Skeletal muscle satellite cell (primary cell): ENCODE measurements at regions not wholly inside any gene's neighbourhood (a gene's known extent, or its start where the extent isn't known, plus 50 kb on each side); places are given as distances from the start of the nearest gene placed in this dataset.

ENCODE experiments used
- H3K27me3 ChIP-seq: 2 replicates; pipeline ENCODE4 v1.7.0; 2013; ENCODE audit warnings: low read length; ENCODE audit not compliant: control insufficient read depth, insufficient read depth
- H3K36me3 ChIP-seq: 2 replicates; pipeline ENCODE4 v1.7.0; 2013; ENCODE audit warnings: mild to moderate bottlenecking, control low read depth, low read length; ENCODE audit not compliant: insufficient read depth
- H3K4me1 ChIP-seq: 2 replicates; pipeline ENCODE4 v1.7.0; 2013; ENCODE audit warnings: low read length; ENCODE audit not compliant: control insufficient read depth, insufficient read depth
- H3K4me2 ChIP-seq: 2 replicates; pipeline ENCODE4 v1.7.0; 2013; ENCODE audit warnings: mild to moderate bottlenecking, low read length
- H3K4me3 ChIP-seq: 2 replicates; pipeline ENCODE4 v1.7.0; 2013; ENCODE audit warnings: low read length
- H3K9ac ChIP-seq: 2 replicates; pipeline ENCODE4 v1.7.0; 2013; ENCODE audit warnings: mild to moderate bottlenecking, low read depth, low read length, moderate library complexity
- H3K9me3 ChIP-seq: replicated peaks from 2 replicates; pipeline ENCODE4 v1.7.0; 2013; ENCODE audit warnings: mild to moderate bottlenecking, control low read depth, low read length

GRCh38 chr4:66357316-66357715, 687.0 kb upstream of the EPHA5 start:
- no peak overlapping the region for H3K9ac ChIP-seq
- no peak overlapping the region for H3K4me3 ChIP-seq
- H3K4me2 ChIP-seq = no peak overlapping the region
- H3K4me1 ChIP-seq = no peaks in the 10 kb centered on the region
- no peaks in the 10 kb centered on the region for H3K9me3 ChIP-seq
- no peaks in the 10 kb centered on the region for H3K27me3 ChIP-seq
- no peaks in the 10 kb centered on the region for H3K36me3 ChIP-seq

GRCh38 chr4:66355328-66355727, 685.0 kb upstream of the EPHA5 start:
- H3K36me3 ChIP-seq = no peaks in the 10 kb centered on the region
- H3K9ac ChIP-seq = no peak overlapping the region
- no peak overlapping the region for H3K4me3 ChIP-seq
- no peak overlapping the region for H3K4me2 ChIP-seq
- no peaks in the 10 kb centered on the region for H3K27me3 ChIP-seq
- peaks cover 13% of the 10 kb centered on the region for H3K4me1 ChIP-seq
- H3K9me3 ChIP-seq = no peaks in the 10 kb centered on the region

- Histone ChIP-seq H3K4me1 (peaks cover 13% of the 10 kb centered on the region), H3K9ac (no peak overlapping the region), H3K9me3 (no peaks in the 10 kb centered on the region), H3K27me3 (no peaks in the 10 kb centered on the region), H3K4me2 (no peak overlapping the region), H3K4me3 (no peak overlapping the region), H3K36me3 (no peaks in the 10 kb centered on the region)
Observed at GRCh38 chr4:66351761-66352160, 681.5 kb upstream of the EPHA5 start.

GRCh38 chr4:66340286-66340893, 670.1 kb upstream of the EPHA5 start:
- Histone ChIP-seq H3K4me1 (no peaks in the 10 kb centered on the region), H3K27me3 (no peaks in the 10 kb centered on the region), H3K9ac (no peak overlapping the region), H3K4me3 (no peak overlapping the region), H3K36me3 (no peaks in the 10 kb centered on the region), H3K4me2 (no peak overlapping the region), H3K9me3 (no peaks in the 10 kb centered on the region)

- Histone ChIP-seq H3K36me3 (no peaks in the 10 kb centered on the region), H3K4me2 (no peak overlapping the region), H3K4me3 (no peak overlapping the region), H3K9ac (no peak overlapping the region), H3K9me3 (no peaks in the 10 kb centered on the region), H3K4me1 (no peaks in the 10 kb centered on the region), H3K27me3 (no peaks in the 10 kb centered on the region)
Observed at GRCh38 chr4:66339007-66339406, 668.7 kb upstream of the EPHA5 start.

- no peak overlapping the region for H3K4me3 ChIP-seq
- no peaks in the 10 kb centered on the region for H3K4me1 ChIP-seq
- H3K36me3 ChIP-seq = no peaks in the 10 kb centered on the region
- H3K9me3 ChIP-seq = no peaks in the 10 kb centered on the region
- no peaks in the 10 kb centered on the region for H3K27me3 ChIP-seq
- no peak overlapping the region for H3K9ac ChIP-seq
- H3K4me2 ChIP-seq = no peak overlapping the region
Observed at GRCh38 chr4:66331761-66332160, 661.5 kb upstream of the EPHA5 start.

GRCh38 chr4:66330125-66330524, 659.8 kb upstream of the EPHA5 start:
- Histone ChIP-seq H3K9ac (no peak overlapping the region), H3K27me3 (no peaks in the 10 kb centered on the region)

GRCh38 chr4:66328803-66329574, 658.7 kb upstream of the EPHA5 start:
- Histone ChIP-seq H3K36me3 (no peaks in the 10 kb centered on the region), H3K9ac (no peak overlapping the region), H3K4me3 (no peak overlapping the region), H3K4me1 (no peaks in the 10 kb centered on the region), H3K9me3 (no peaks in the 10 kb centered on the region), H3K27me3 (no peaks in the 10 kb centered on the region), H3K4me2 (no peak overlapping the region)

More at GRCh38 chr4:66330125-66330524, 659.8 kb upstream of the EPHA5 start:
- Histone ChIP-seq H3K36me3 (no peaks in the 10 kb centered on the region), H3K4me2 (no peak overlapping the region), H3K4me1 (no peaks in the 10 kb centered on the region), H3K9me3 (no peaks in the 10 kb centered on the region), H3K4me3 (no peak overlapping the region)

GRCh38 chr4:66307641-66308438, 637.6 kb upstream of the EPHA5 start:
- Histone ChIP-seq H3K4me3 (no peak overlapping the region), H3K4me2 (no peak overlapping the region), H3K27me3 (no peaks in the 10 kb centered on the region), H3K4me1 (no peaks in the 10 kb centered on the region), H3K36me3 (no peaks in the 10 kb centered on the region), H3K9me3 (no peaks in the 10 kb centered on the region), H3K9ac (no peak overlapping the region)

GRCh38 chr4:66300336-66300934, 630.1 kb upstream of the EPHA5 start:
- Histone ChIP-seq H3K27me3 (no peaks in the 10 kb centered on the region), H3K4me3 (no peak overlapping the region), H3K9me3 (no peaks in the 10 kb centered on the region), H3K9ac (no peak overlapping the region), H3K4me2 (no peak overlapping the region), H3K4me1 (no peaks in the 10 kb centered on the region), H3K36me3 (no peaks in the 10 kb centered on the region)

- H3K4me3 ChIP-seq = no peak overlapping the region
- no peak overlapping the region for H3K9ac ChIP-seq
- no peak overlapping the region for H3K4me2 ChIP-seq
- no peaks in the 10 kb centered on the region for H3K27me3 ChIP-seq
- H3K4me1 ChIP-seq = no peaks in the 10 kb centered on the region
- no peaks in the 10 kb centered on the region for H3K36me3 ChIP-seq
- H3K9me3 ChIP-seq = no peaks in the 10 kb centered on the region
Observed at GRCh38 chr4:66298569-66298968, 628.3 kb upstream of the EPHA5 start.
